ENCODE measurements at regions not wholly inside any gene's neighbourhood (a gene's known extent, or its start where the extent isn't known, plus 50 kb on each side); places are given as distances from the start of the nearest gene placed in this dataset.

DNA sequence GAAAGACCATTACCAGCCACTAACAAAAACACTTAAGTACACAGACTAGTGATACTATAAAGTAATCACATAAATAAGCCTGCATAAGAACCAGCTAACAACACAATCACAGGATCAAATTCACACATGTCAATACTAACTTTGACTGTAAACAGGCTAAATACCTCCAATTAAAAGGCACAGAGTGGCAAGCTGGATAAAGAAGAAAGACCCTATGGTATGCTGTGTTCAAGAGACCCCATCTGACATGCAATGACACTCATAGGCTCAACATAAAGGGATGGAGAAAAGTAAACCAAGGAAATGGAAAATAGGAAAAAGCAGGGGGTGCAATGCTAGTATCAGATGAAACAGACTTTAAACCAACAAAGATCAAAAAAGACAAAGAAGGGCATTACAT is 631.8 kb upstream of the NOX3 start:
- dilution Hi-C loops (cut with HindIII; ENCODE audit: low sequenced_read_pairs, unreplicated experiment) (no loop called here), in situ Hi-C loops (cut with MboI; ENCODE audit: low sequenced_read_pairs) (no loop called here), intact Hi-C loops (cut with micrococcal nuclease) (no loop called here)
- no peak overlapping the region for H2AK9ac ChIP-seq (replicated peaks; ENCODE audit: low read depth, low read length, poor library complexity)
- H2AK5ac ChIP-seq (ENCODE audit: low read depth, low read length) = no peak overlapping the region
- ATAC-seq (ENCODE audit: low read depth) (no peak), DNase-seq (no peak)
- H3K27ac ChIP-seq (ENCODE audit: insufficient read depth, low read length) = no peak overlapping the region
- H2BK120ac ChIP-seq (ENCODE audit: low read depth, low read length) = no peak overlapping the region
- H4K20me1 ChIP-seq (ENCODE audit: insufficient read depth, low read length) = no peaks in the 10 kb centered on the region
- H4K8ac ChIP-seq (ENCODE audit: low read depth in 2 of 2, low read length in 2 of 2) = no peak overlapping the region
- H3K23ac ChIP-seq (ENCODE audit: low read depth, low read length) = no peak overlapping the region
- TF ChIP-seq, protein P1, sequence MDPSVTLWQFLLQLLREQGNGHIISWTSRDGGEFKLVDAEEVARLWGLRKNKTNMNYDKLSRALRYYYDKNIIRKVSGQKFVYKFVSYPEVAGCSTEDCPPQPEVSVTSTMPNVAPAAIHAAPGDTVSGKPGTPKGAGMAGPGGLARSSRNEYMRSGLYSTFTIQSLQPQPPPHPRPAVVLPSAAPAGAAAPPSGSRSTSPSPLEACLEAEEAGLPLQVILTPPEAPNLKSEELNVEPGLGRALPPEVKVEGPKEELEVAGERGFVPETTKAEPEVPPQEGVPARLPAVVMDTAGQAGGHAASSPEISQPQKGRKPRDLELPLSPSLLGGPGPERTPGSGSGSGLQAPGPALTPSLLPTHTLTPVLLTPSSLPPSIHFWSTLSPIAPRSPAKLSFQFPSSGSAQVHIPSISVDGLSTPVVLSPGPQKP (IDR thresholded peaks at IDR 0.05; ENCODE audit: borderline replicate concordance, low read depth, low read length) = no peak
- TF ChIP-seq, protein P2, sequence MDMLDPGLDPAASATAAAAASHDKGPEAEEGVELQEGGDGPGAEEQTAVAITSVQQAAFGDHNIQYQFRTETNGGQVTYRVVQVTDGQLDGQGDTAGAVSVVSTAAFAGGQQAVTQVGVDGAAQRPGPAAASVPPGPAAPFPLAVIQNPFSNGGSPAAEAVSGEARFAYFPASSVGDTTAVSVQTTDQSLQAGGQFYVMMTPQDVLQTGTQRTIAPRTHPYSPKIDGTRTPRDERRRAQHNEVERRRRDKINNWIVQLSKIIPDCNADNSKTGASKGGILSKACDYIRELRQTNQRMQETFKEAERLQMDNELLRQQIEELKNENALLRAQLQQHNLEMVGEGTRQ (IDR thresholded peaks at IDR 0.05; ENCODE audit: low read depth, low read length) = no peak
- TF ChIP-seq SMC3 (IDR thresholded peaks at IDR 0.05; ENCODE audit: low read depth, low read length) = no peak
- TF ChIP-seq RCOR1 (IDR thresholded peaks at IDR 0.05; ENCODE audit: insufficient replicate concordance, low read length) = no peak
- no peak for TF ChIP-seq CHD1 (IDR thresholded peaks at IDR 0.05; ENCODE audit: low read depth, low read length)
- TF ChIP-seq CEBPB (IDR thresholded peaks at IDR 0.05; ENCODE audit: low read depth, low read length) = no peak
- no peak for TF ChIP-seq FOS (IDR thresholded peaks at IDR 0.05; ENCODE audit: low read depth, low read length)
- no peak for TF ChIP-seq MAFK (IDR thresholded peaks at IDR 0.05; ENCODE audit: low read depth, low read length)
- TF ChIP-seq RFX5 (IDR thresholded peaks at IDR 0.05; ENCODE audit: low read depth, low read length) = no peak
- TF ChIP-seq POLR2A (IDR thresholded peaks at IDR 0.05; ENCODE audit: low read depth, low read length) = no peak
- TF ChIP-seq RAD21 (IDR thresholded peaks at IDR 0.05; ENCODE audit: low read length) = no peak
- TF ChIP-seq, protein P3, sequence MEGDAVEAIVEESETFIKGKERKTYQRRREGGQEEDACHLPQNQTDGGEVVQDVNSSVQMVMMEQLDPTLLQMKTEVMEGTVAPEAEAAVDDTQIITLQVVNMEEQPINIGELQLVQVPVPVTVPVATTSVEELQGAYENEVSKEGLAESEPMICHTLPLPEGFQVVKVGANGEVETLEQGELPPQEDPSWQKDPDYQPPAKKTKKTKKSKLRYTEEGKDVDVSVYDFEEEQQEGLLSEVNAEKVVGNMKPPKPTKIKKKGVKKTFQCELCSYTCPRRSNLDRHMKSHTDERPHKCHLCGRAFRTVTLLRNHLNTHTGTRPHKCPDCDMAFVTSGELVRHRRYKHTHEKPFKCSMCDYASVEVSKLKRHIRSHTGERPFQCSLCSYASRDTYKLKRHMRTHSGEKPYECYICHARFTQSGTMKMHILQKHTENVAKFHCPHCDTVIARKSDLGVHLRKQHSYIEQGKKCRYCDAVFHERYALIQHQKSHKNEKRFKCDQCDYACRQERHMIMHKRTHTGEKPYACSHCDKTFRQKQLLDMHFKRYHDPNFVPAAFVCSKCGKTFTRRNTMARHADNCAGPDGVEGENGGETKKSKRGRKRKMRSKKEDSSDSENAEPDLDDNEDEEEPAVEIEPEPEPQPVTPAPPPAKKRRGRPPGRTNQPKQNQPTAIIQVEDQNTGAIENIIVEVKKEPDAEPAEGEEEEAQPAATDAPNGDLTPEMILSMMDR (conservative IDR thresholded peaks at IDR 0.05; ENCODE audit: low read depth, low read length) = no peak
- TF ChIP-seq MXI1 (IDR thresholded peaks at IDR 0.05; ENCODE audit: borderline replicate concordance, low read depth, low read length) = no peak
- no peak for TF ChIP-seq NFE2L2 (IDR thresholded peaks at IDR 0.05; ENCODE audit: low read depth, low read length)
- no peak for TF ChIP-seq BHLHE40 (IDR thresholded peaks at IDR 0.05; ENCODE audit: low read depth, low read length)
- TF ChIP-seq MAZ (IDR thresholded peaks at IDR 0.05; ENCODE audit: borderline replicate concordance, low read depth, low read length) = no peak
- no peak overlapping the region for H3K4ac ChIP-seq (ENCODE audit: low read depth, low read length)
- H3K27me3 ChIP-seq (ENCODE audit: control insufficient read depth, insufficient read depth, low read length) = no peaks in the 10 kb centered on the region
- H3K4me3 ChIP-seq (ENCODE audit: insufficient read depth, low read depth, low read length) = no peak overlapping the region
- no peak overlapping the region for H3K9ac ChIP-seq (ENCODE audit: low read depth, low read length)
- no peak overlapping the region for H3K18ac ChIP-seq (ENCODE audit: low read depth, low read length)
- H2BK15ac ChIP-seq (ENCODE audit: low read depth, low read length) = no peak overlapping the region
- ChIA-PET CTCF (no interaction called here), POLR2A (ENCODE audit: unreplicated experiment) (no interaction called here)
- H3K4me2 ChIP-seq (ENCODE audit: low read depth, low read length) = no peak overlapping the region
- no peaks in the 10 kb centered on the region for H3K36me3 ChIP-seq (ENCODE audit: control insufficient read depth, insufficient read depth, low read length)
- no peaks in the 10 kb centered on the region for H3K4me1 ChIP-seq (ENCODE audit: control insufficient read depth, insufficient read depth, low read length)
- H3K56ac ChIP-seq (ENCODE audit: extremely low read depth, insufficient read depth, low read length) = no peak overlapping the region
- H2BK5ac ChIP-seq (ENCODE audit: low read depth, low read length, poor library complexity, severe bottlenecking) = no peak overlapping the region
- H3K9me3 ChIP-seq (ENCODE audit: control insufficient read depth, insufficient read depth, low read length) = no peaks in the 10 kb centered on the region; the same call in 1 of the 2 replicates
- H2AFZ ChIP-seq (replicated peaks; ENCODE audit: low read length, poor library complexity) = no peak overlapping the region
- no TSS peak for BruUV-seq (replicated peaks)
- H4K91ac ChIP-seq (ENCODE audit: insufficient read depth, low read depth, low read length) = no peak overlapping the region
- no peak overlapping the region for H3K14ac ChIP-seq (replicated peaks; ENCODE audit: low read depth, low read length)
- no peaks in the 10 kb centered on the region for H3K9me1 ChIP-seq (ENCODE audit: insufficient read depth, low read length)
- H3K79me1 ChIP-seq (ENCODE audit: low read depth in 1 of 2, low read length in 2 of 2) = no peaks in the 10 kb centered on the region
- no peak overlapping the region for H4K5ac ChIP-seq (ENCODE audit: low read depth, low read length)
- no peak overlapping the region for H2BK20ac ChIP-seq (ENCODE audit: low read depth, low read length)
